DMS114 treated with DMSO at 0.1 percent for 48 hours (cell line): ENCODE measurements at regions not wholly inside any gene's neighbourhood (a gene's known extent, or its start where the extent isn't known, plus 50 kb on each side); places are given as distances from the start of the nearest gene placed in this dataset.

Source experiments
- DNase-seq: peaks from one replicate; lab custom pipeline; 2025; ENCODE audit not compliant: unreplicated experiment; lab: John Stamatoyannopoulos, UW

DNA sequence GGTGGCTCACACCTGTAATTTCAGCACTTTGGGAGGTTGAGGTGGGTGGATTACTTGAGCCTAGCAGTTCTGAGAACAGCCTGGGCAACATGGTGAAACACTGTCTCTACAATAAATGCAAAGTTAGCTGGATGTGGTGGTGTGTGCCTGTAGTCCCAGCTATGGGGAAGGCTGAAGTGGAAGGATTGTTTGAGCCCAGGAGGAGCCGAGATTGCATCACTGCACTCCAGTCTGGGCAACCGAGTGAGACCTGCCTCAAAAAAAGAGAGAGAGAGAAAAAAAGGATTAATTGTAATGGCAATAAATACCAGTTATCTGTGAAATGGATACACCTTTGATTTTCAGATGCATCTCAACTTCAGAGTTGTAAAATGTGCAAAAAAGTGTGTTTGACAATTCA is 58.8 kb downstream of the SPRY1 start:
- DNase-seq = no peak

DNA sequence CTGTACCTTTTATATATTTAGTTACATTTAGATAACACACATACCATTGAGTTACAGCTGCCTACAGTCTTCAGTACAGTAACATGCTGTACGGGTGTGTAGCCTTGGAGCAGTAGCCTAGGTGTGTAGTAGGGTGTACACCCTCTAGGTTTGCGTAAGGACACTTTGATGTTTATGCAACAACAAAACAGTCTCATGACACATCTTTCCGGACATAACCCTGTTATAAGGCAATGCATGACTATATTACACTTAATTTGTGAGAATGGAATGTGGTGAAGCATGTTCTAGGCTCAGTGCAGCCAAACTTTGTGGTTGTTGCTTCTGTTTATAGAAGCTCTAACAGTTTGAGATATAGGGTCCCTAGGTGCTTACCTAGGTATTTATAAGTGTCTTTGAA is 65.4 kb downstream of the SPRY1 start:
- no peak for DNase-seq

DNA sequence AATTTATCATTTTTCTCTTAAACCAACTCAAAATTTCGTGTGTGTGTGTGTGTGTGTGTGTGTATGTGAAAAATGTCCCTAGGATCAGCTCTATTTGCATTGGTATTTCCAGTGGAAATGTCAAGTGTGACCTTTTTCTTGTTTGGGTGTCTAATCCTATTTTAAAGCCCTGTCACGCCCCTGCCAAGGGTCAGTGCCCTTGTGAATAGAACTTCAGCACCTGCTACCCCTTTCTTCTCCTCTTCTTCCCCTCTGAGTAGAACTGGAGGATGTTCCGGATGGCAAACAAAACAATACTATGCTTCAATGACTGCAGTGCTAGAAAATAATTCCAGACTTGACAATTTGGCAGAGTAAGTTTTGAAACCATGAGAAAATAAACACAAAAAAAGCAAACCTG is 67.3 kb downstream of the SPRY1 start:
- no peak for DNase-seq

DNA sequence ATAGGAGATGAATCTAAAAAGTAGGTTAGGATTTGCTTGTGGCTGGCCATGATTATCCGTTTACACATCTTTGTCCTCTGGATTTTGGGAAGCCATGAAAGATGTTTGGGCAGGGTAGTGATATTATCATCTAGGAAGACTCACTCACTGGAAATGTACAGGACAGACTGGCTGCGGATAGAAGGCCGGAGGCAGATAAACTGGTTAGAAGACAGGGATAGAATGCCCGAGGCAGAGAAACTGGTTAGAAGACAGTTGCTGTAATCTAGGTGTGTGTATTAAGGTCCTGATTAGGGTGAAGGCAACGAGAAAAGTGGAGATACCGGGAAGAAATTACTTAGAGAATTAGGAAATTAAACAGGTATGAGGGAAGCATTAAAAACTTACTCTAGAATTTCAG is 68.8 kb downstream of the SPRY1 start:
- DNase-seq = no peak

DNA sequence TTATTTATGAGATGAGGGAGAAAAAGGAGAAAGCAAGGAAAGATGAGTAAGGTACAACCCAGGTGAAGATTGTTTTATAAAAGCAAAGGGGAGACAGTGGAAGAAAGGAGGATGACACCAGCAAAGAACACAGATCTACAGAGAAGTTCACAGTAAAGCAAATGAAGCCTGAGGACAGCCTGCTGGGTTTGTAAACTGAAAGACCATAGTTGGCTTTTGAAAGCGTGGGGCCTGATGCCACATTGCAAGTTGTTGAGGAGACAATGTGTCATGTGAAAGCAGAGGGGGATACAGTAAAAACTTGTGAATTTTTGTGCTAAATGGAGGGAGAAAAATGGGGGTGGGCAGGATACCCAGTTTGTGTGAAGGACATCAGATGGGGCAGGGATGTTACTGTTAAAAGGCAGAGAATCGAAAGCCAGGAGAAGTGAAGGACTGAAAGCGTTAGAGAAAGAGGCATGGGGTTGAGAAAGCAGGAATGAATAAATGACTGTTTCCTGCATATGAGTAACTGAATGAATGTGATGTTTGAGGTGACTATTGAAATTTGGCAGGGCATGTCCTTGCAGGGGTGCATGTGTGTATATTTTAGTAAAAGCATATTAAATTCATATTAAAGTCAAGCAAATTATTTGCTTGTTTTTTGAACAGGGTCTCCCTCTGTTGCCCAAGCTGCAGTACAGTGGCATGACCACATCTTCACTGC is 69.6 kb downstream of the SPRY1 start:
- no peak for DNase-seq

DNA sequence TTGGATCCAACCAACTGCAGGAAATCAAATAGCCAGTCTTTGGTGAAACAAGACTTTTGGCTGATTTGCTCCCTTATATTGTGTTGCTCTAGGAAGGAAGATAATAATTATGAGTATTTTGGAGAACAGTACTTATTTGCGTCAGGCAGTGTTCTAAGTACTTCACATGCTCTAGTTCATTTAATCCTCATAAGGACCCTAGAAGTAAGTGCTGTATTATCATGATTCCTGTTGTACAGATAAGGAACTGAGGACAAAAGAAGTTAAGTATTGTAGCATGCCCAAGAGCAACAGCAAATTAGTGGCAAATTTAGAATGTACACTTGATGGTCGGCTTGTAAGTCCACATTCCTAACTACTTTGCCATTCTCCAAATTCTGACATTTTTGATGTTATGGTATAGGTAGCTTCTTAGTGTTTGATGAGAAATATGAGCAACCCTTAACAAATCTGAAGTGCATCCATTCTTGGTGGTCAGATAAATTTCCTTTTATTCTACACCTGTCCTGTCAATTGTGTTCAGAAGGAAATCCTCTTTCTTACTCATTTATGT is 72.0 kb downstream of the SPRY1 start:
- no peak for DNase-seq

DNA sequence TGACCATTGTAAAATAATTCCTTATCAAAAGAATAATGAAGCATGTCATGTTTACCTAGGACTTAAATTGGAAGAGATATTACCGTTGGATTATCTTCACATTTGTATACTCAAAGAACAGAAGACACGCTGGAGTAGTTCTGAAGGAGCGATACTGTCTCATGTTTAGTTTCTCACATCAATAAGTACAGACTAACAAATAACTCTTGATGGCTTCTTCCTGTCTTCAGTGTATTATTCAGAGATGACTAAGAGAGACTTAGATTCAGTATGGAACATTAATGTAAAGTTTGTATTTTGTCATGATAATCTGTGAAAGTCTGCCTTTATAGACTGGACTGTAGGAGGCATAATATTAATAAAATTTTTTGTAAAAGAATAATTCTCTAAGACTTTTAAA is 72.7 kb downstream of the SPRY1 start:
- no peak for DNase-seq

DNA sequence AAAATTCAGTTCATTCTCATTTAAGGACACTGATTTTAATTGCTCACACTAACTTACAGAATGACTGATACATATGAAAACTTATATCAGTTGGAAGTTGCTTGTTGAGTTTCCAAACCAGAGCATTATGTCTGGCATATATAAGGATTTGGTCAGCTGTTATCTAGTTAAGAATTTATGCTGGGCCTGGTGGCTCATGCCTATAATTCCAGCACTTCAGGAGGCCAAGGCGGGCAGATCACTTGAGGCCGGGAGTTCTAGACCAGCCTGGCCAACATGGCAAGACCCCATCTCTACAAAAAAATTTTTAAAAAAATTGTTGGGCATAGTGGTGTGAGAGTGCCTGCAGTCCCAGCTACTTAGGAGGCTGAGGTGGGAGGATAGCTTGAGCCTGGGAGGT is 73.1 kb downstream of the SPRY1 start:
- no peak for DNase-seq

DNA sequence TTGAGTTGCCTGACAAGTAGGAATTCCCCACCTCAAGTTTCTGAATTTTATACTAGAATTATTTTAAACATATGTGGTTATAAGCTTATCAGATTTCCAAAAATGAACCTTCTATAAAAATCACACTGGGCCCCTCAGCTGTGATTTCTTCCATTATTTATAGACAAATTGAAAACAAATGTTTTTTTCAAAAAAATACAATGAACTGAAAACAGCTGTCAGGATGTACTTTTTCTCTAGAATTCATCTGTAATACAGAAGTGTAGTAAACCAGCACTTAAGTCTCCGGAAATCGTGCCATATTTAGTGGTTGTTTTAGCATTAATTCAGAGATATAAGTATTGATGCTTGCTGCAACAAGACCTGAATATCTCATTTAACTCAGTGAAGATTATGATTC is 74.0 kb downstream of the SPRY1 start:
- DNase-seq = no peak

DNA sequence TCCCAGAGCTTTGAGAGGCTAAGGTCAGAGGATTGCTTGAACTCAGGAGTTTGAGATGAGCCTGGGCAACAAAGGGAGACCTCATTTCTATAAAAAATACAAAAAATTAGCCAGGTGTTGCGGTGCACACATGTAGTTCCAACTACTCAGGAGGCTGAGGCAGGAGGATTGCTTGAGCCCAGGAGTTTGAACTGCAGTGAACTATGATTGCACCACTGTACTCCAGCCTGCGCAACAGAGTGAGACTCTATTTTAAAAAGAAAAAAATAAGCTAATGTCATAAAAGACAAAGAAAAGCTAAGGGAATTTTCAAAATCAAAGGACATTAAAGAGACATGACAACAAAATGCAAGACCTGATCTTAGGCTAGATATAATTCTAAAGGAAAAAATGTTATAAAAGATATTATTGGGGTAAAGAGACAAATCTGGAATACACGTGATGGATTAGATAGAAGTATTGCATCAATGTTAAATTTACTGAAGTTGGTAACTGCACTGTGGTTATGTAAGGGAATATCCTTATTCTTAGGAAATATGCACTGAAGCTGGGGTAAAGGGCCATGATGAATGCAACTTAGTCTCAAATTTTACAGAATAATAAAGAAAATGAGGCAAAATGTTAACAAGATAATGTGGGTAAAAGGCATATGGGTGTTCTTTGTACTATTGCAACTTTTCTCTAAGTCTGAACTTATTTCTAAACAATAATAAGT is 75.2 kb downstream of the SPRY1 start:
- DNase-seq = no peak

DNA sequence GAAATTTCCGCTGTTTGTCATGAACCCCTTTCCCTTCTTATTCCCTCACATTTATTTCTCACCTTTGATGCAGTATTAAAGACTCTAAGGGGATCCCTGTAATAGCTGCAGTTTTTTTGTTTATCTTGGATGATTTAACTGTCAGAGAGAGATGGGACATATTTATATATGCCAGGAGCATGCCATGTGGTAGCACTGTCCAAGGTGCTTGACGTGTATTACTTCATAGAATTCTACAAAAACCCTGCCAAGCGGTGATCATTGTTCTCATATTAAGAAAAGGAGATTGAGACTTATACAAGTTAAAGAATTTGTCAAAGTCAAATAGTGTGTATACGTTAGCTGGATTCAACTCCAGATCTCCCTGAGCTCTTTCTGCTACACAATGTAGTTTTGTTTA is 78.2 kb downstream of the SPRY1 start:
- no peak for DNase-seq

DNA sequence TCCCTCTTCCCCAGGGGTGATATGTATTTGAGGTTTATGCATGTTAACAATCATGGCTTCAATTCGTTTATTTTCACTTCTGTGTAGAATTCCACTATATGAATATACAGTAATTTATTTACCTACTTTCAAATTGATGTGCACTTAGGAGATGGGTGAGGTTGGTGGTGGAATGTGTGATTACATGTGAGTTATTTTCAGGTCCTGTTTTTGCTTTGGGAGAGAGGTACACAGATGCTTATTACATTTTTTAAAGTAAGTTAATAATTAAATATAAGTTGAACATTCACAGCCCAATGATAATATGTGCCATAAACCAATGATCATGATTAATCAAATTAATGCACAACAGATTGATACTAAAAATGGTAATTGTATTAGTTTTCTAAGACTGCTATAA is 79.5 kb downstream of the SPRY1 start:
- DNase-seq = no peak

DNA sequence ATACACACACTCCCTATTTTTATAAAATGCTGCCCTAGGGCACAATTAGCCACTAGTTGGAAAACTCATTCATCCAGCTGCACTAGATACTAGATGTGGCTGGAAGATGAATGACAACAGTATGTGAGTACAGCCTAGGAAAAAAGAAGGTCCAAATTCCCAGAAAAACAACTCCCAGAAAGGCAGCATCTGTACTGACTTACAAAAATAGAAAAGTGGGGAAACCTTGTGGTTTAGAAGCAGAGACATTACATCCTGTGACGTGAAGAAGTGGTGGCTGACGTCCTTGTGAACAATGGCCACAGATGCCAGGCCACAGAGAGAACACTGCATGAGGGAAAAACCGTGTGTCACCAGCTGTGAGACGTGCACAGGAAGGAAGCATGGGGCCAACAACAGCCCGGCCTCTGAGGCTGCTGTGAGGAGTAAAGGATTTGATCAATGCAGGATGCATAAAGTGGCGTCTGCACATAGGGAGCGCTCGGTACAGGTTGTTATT is 81.2 kb downstream of the SPRY1 start:
- DNase-seq = no peak

DNA sequence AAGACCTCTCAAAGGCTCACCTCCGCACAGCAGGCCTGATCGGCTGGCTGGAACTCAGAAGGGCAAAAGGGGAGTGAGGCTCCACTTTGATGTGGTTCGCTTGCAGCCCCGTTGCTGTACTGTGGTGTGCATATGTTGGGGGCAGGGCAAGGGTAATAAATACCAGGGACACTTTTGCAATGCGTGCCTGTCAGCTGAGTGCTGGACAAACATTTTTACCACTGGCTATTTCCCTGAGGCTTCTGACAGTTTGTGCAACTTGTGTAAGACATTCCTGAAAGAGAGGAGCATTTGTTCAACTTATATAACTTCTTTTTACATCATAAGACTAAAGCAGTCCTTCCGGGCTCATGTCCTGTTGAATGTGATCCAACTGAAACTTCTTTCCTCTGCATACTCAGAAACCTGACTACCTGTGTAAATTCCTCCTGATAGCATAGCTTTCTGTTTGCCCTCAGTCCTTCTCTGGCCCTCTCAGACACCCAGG is 82.3 kb downstream of the SPRY1 start:
- no peak for DNase-seq

DNA sequence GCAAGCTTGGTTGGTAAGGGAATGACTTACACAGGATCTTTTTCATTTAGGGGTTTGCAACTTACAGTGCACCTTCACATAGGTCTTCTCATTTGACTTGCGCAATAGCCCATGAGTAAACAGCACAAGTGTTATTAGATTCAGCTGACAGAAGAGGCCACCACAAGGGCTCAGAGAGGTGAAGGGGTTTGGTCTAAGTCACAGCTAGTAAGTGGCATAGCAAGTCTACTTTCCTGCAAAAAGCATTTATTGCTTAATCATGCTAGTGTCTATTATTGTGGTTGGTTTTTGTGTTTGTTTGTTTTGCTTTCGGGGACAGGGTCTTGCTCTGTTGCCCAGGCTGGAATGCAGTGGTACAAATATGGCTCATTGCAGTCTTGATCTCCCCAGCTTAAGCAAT is 83.3 kb downstream of the SPRY1 start:
- no peak for DNase-seq

DNA sequence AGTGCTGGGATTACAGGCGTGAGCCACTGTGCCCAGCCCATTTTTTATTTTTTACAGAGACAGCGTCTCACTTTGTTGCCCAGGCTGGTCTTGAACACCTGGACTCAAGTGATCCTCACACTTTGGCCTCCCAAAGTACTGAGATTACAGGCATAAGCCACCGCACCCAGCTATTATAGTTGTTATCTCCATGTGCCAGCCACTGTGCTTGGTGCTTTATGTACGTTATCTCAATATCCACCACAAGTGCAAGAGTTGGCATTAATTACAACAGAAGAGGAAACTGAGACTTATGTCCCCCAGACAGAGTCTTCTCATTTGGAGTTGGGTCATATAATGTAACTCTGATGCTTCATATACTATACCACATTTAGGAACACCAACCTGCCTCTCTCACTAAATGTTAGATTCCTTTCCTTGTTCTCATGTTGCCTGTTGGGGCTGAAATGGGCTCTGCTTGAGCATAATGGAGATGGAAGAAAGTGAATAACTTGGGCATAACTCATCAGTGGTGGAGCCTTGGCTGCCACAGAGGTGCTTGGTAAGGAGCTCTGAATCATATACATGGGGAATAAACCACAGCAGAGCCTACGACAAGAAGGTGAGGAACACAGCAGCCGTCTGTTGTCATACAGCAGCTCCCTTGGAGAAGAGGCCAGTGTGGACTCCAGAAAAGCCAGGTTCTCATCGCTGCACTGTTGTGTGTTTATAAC is 84.3 kb downstream of the SPRY1 start:
- DNase-seq = no peak

DNA sequence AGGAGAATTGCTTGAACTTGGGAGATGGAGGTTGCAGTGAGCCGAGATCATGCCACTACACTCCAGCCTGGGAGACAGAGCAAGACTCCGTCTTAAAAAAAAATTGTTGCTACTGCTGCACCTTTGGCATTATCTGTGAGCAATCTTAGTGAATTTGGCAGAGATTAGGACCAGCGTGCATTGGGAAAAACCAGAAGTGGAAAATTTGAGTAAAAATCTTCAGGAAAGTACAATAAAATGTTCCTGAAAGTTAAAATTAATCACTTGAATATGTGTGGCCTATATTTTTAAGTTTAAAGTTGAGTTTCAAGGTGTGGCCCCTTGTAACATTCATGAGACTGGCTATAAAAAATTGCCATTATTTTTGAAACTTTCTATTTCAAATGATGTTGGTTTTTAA is 85.1 kb downstream of the SPRY1 start:
- DNase-seq = no peak

DNA sequence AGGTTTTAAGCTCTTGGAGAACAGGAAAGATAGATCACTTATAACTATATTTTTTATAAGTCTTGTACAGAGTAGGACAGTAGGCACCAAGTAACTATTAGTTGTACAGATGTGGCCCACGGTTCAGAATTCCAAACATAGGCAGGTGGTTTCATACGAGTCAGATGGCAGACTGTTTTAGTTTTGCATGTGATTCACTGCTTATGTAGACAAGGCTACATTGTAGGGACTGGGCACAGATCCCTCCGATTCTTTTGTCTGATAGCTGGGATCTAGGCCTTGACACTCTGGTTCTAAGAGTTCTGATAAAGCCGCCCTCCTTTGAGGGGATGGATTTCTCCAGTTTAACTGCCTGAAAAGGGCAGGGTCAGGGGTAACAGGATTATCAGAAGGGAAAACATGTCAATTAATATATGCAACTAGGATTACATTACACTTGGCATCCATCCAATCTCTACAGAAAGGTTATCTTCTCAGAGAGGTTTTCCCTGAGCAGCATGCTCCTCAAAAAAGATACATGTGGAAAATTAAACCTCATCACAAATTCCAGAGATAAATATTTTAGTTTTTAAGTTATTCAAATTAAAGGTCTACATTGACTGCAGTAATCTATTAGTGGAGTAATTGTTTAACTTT is 87.8 kb downstream of the SPRY1 start:
- DNase-seq = no peak

DNA sequence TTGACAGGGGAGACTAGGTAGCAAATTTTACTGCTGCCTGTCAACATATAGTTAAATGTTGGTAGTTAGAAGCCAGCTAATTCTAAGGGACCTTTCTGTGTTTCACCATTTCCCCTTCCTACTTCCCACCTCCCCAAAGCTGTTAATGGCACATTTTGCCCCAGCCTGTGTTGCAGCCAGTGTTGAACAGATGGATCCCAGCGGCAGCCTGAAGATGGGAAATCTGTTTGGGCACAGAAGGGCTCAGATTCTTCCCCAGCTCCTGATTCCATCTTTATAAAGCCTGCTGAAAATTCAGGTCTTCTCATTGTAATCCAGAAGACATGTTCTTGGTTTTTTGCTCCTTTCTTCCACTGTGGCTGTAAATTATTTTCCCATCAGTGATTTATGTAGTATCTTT is 89.0 kb downstream of the SPRY1 start:
- no peak for DNase-seq

DNA sequence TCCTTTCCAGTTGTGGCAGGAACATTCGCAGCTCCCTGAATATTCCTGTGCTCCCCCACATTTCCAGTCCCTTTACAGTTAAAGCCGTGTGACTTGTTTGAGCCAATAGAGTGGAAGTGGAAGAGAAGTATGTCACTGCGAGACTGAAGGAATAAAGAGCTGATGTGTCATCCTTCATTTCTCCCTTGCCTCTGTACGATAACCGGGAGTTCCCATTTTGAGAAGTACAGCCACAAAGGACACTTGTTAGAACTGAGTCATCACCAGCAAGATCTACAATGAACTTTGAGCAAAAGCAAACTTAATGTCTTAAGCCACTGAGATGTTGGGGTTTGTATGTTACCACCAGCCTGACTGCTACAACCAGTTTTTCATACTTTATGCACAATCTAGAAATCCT is 92.3 kb downstream of the SPRY1 start:
- no peak for DNase-seq

DNA sequence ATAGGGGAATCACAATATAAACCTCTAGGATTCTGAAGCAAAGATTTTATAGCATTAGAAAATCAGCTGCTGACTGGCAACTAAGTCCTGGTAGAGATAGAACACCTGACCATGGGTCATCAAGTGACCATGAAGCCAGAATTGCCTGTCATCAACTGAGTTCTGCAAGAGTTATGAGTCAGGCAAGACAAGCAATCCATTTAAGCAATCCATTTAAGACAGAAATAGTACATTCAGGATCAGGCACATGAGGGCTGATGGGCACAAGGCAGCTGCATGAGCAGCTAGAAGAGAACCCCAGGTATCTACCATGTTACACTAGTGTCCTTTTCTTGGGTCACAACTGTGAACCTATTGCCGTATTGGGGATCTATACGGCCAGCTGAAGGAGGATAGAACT is 98.9 kb downstream of the SPRY1 start:
- no peak for DNase-seq
